Fibroblast of peridontal ligament (primary cell): ENCODE measurements at regions not wholly inside any gene's neighbourhood (a gene's known extent, or its start where the extent isn't known, plus 50 kb on each side); places are given as distances from the start of the nearest gene placed in this dataset.

Experiments
- DNase-seq: peaks from one replicate; pipeline ENCODE4 v3.0.0-alpha.2; 2010; ENCODE audit errors: extremely low read depth

GRCh38 chr2:80863147-80863714 lies 558.7 kb upstream of the LRRTM1 start:
- DNase-seq = no peak

GRCh38 chr2:80858965-80859364 lies 554.4 kb upstream of the LRRTM1 start:
- no peak for DNase-seq

GRCh38 chr2:80856227-80856626 lies 551.7 kb upstream of the LRRTM1 start:
- DNase-seq = no peak

DNA sequence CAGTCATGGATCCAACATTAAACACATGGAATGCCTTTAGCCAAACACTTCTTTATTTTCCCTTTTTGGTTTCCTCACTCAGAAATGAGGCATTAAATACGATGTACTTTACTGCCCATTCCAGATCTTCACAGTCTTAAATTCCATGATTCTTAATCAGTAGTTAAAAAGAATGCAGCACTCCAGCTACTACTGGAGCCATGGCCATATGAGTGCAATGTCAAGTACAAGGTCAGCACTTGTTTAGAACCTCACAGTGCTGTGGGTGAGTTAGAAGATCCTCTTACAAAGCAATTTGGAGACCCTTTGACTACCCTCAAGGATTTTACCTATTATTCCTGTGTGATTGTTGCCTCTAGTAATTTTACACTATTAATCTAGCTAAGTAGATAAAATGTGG lies 550.3 kb upstream of the LRRTM1 start:
- DNase-seq = no peak

- no peak for DNase-seq
Measured at GRCh38 chr2:80852808-80853139, 548.2 kb upstream of the LRRTM1 start.

GRCh38 chr2:80852079-80852807 lies 547.7 kb upstream of the LRRTM1 start:
- no peak for DNase-seq

GRCh38 chr2:80830891-80831290 lies 526.3 kb upstream of the LRRTM1 start:
- no peak for DNase-seq

- no peak for DNase-seq
Measured at GRCh38 chr2:80822999-80823398, 518.4 kb upstream of the LRRTM1 start.

DNA sequence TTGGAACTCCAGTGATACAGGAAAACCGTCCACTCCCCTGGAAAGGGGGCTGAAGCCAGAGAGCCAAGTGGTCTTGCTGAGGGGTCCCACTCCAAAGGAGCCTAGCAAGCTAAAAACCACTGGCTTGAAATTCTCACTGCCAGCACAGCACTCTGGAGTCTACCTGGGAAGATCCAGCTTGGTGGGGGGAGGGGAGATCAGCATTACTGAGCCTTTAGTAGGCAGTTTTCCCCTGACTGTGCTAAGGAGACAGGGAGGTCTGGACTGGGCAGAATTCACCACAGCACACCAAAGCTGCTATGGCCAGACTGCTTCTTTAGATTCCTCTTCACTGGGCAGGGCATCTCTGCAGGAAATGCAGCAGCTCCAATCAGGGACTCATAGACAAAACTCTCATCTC lies 510.7 kb upstream of the LRRTM1 start:
- no peak for DNase-seq

DNA sequence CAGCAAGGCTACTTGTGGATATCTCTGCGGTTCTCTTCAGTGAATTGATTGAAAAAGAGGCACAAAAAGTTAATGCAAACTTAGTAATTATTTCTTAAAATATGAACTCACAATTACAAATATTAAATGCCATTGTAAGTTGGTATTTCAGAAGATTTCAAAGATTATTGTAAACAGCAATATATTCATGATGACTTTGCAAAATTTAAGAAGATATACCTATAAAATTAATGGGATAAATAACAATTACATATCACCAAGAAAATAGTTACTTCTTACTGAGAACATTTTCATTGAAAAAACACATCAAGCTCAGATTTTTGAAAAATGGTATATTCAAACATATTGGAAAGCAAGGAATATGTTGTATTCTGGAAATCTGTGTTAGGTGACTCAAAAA lies 482.0 kb upstream of the LRRTM1 start:
- DNase-seq = no peak

DNA sequence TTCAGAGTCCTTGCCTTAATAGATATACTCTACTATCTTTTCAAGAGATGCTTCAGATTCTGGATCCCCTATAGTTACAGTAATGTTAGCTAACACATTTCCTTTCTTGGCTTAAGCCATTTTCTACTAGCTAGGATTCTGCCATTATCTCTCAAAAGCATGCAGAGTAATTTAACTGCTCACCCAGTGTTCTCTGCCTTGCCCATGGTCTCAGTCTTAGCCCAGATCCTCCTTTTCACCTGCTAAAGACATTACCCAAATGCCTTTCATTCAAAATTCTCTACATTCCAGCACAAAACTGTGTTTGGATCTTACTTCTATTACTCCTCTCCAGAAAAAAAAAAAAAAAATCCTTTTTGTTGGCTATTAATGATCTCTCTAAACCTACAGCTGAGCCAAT lies 474.2 kb upstream of the LRRTM1 start:
- no peak for DNase-seq

DNA sequence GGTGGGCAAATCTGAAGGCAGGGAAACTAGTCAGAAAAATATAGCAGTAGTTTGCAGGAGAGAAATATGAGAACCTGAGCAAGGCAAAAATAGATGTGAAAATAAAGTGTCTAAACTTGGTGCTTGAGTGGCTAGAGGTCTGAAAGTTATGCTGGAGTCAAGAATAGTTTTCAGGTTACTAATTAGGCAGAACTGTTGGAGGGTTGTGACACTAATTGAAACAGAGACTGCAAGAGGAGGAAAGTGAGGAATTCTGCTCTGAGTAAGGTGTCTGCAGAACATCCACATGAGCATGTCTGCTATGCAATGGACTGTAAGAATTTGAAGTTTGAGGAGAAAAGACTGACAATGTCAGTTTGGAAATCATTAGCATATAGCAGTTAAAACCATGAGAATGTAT lies 444.0 kb upstream of the LRRTM1 start:
- DNase-seq = no peak

DNA sequence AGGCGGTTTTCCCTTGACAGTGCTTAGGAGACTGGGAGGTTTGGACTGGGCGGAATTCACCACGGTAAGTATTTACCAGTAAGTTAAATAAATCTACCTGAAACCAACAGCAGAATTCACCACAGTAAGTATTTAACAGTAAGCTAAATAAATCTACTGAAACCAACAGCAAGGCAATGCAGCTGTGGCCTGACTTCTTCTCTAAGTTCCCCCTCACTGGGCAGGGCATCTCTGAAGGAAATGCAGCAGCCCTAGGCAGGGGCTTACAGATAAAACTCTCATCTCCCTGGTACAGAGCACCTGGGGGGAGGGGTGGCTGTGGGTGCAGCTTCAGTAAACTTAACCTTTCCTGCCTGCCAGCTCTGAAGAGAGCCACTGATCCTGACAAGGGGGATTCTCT lies 432.5 kb upstream of the LRRTM1 start:
- DNase-seq = no peak

- no peak for DNase-seq
Measured at GRCh38 chr2:80725001-80725400, 420.4 kb upstream of the LRRTM1 start.

DNA sequence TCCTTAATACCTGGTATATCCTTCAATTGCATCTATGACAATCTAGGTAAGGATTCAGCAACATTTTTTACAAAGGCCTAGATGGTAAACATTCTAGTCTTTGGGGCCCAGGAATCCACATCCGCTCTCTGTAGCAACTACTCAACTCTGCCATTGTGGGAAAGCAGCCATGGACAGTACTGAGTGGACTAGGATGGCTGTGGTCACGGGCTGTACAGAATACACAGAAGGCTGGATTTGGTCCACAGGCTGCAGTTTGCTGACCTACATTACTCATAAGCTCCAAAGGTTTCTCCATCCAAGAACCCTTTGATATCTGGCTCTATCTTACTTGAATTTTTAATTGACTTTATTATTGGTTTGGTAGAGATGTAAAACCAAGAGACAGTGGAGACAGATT lies 418.3 kb upstream of the LRRTM1 start:
- DNase-seq = no peak

GRCh38 chr2:80719607-80720006 lies 415.1 kb upstream of the LRRTM1 start:
- no peak for DNase-seq

DNA sequence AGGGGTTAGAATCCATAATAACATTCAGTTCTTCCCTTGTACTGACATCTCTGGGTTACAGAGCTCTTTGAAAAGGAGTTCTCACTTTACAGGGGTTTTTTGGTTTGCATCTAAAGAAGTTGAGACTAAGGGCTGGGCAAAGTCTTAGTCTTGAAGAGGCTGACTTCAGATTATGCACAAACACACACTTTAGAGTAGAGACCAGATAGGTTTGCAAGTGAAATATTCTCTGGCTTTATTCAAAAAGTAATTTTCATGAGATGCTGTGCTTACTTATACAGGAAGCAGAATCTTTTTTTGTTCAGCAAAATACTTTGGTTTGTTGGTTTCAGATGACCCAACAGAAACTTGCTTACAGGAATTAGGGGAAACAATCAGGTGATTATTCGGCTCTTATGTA lies 410.9 kb upstream of the LRRTM1 start:
- DNase-seq = no peak

GRCh38 chr2:80711915-80712314 lies 407.4 kb upstream of the LRRTM1 start:
- no peak for DNase-seq

DNA sequence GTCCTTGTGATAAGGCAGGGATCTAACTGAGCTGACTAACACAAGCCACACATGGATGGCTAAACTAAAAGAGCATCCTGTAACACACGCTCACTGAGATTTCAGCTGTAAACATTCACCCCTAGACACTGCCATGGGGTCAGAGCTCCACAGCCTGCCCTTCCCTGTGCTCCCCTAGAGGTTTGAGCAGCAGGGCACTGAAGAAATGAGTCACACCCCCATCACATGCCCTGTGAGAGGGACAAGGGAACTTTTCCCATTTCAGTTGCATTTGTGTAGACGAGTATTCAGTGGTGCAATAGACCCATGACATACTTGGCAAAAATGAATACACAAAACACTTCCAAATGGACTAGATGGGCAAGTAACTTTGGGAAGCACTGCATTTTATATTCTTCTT lies 402.4 kb upstream of the LRRTM1 start:
- peak; percentile 64 for DNase-seq

GRCh38 chr2:80706541-80706940 lies 402.0 kb upstream of the LRRTM1 start:
- no peak for DNase-seq

- DNase-seq = no peak
Measured at GRCh38 chr2:80703532-80703931, 399.0 kb upstream of the LRRTM1 start.

DNA sequence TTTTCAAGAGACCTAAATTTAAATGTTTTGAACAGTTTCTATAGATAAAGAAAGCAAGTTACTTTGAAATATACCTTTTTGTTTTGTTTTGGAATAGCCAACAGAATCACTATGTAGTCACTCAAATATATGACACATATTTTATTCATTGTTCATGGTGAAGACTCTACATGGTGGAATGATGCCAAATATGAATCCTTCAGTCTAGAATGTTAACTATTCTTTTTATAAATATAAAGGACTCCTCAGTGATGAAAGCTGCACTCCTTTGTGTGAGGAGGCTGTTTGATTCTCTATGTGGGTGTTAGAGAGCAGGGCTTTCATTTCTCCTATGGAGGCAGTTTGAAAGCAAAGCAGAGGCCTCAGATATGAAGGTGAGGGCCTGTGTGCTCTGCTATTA lies 396.4 kb upstream of the LRRTM1 start:
- DNase-seq = peak; percentile 2
